RWPE1 (cell line): ENCODE measurements at regions not wholly inside any gene's neighbourhood (a gene's known extent, or its start where the extent isn't known, plus 50 kb on each side); places are given as distances from the start of the nearest gene placed in this dataset.

ENCODE experiments used
- CTCF ChIA-PET: fragments of 350-600 bp; sonication (Branson Sonifier 250); formaldehyde crosslinking; extraction: SDS; loops from one replicate; lab custom pipeline; 2021; lab: Yijun Ruan, JAX
- POLR2A ChIA-PET: fragments of 400-600 bp; formaldehyde crosslinking; extraction: SDS; loops from one replicate; lab custom pipeline; 2020; ENCODE audit warnings: antibody characterized with exemption; ENCODE audit not compliant: low non-redundant PET; lab: Yijun Ruan, JAX
- DNase-seq: peaks from one replicate; pipeline ENCODE4 v3.0.0; 2012; ENCODE audit warnings: low spot score
- H3K27ac ChIP-seq: fragments of 450-650 bp; 2 replicates; pipeline ENCODE4 v1.5.1; 2017
- TF ChIP-seq, protein P1 (sequence below): fragments of 450-650 bp; conservative IDR thresholded peaks from 2 replicates; pipeline ENCODE4 v1.5.1; 2017; ENCODE audit warnings: low read depth, mild to moderate bottlenecking

DNA sequence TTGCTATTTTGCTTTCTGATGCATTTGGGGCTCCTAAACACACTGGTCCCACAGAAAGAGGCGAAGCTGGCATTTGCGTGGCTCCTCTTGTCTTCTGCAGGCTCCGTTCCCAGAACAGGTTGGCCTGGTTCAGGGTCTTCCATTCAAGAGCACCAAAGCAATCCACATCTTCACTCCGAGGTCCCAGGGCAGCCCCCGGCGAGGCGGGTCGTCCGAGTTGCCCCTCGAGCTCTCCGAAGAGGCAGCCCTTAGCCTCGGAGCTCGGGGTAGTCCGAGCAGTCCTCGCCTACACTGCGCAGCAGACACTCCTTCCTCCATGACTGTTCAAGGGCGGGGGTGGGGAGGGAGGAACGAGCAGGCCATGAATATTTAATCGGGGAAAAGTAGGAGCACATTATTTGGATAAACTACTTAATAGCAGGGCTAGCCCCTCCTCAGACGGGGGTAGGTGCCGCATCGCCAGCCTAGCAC is 321.3 kb downstream of the BLID start:
- POLR2A ChIA-PET, result no interaction called here
- no peak overlapping the region for H3K27ac ChIP-seq
- CTCF ChIA-PET, result no interaction called here
- no peak for DNase-seq
- TF ChIP-seq, protein P1, sequence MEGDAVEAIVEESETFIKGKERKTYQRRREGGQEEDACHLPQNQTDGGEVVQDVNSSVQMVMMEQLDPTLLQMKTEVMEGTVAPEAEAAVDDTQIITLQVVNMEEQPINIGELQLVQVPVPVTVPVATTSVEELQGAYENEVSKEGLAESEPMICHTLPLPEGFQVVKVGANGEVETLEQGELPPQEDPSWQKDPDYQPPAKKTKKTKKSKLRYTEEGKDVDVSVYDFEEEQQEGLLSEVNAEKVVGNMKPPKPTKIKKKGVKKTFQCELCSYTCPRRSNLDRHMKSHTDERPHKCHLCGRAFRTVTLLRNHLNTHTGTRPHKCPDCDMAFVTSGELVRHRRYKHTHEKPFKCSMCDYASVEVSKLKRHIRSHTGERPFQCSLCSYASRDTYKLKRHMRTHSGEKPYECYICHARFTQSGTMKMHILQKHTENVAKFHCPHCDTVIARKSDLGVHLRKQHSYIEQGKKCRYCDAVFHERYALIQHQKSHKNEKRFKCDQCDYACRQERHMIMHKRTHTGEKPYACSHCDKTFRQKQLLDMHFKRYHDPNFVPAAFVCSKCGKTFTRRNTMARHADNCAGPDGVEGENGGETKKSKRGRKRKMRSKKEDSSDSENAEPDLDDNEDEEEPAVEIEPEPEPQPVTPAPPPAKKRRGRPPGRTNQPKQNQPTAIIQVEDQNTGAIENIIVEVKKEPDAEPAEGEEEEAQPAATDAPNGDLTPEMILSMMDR, result no peak

DNA sequence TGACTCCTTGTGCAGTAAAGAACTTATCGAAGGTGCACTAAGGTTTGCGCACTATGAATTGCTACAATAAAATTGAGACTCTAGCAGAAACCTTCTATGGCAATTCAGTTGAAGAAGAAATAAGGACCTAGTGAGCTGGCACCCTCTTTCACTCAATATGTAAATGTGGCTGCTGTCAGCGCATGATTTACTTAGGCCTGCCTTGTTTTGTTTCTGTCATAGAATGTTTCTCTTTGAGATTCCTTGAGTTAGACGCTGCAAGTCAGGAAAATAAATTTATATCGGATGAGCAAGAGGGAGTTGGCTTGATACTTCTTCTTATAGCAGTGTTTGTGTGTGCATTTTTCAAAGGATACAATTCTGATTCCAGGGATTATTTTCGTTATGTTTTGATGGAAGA is 322.1 kb downstream of the BLID start:
- TF ChIP-seq, protein P1, result no peak
- CTCF ChIA-PET, result interaction anchor here (0.6 kb wide), 1 partner anchor 403 kb away, joined by 3 read pairs; no protein-coding TSS in a partner anchor

DNA sequence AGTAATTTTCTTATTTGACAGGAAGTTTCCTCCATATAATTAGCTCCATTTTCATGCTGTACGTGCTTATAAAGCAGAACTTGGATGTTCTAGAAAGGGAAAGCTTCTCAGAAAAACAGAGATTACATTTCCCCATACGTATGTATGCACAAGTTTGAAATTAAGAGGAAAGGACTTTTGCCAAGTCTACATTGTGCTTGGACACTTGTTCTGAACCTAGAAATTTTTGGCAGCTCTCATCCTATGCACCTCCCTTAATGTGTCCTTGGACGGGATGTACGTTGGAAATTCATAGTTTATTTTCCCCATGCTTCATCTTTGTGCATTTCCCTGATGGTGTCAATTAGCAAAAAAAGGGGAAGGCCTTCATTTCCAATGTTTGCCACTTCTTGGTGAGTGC is 322.7 kb downstream of the BLID start:
- TF ChIP-seq, protein P1, result no peak
- no peak for DNase-seq
- no peak overlapping the region for H3K27ac ChIP-seq
- ChIA-PET CTCF (no interaction called here), POLR2A (no interaction called here)

More for the DNA sequence above, 322.1 kb downstream of the BLID start:
- POLR2A ChIA-PET, result no interaction called here
- H3K27ac ChIP-seq, result no peak overlapping the region
- DNase-seq, result no peak

DNA sequence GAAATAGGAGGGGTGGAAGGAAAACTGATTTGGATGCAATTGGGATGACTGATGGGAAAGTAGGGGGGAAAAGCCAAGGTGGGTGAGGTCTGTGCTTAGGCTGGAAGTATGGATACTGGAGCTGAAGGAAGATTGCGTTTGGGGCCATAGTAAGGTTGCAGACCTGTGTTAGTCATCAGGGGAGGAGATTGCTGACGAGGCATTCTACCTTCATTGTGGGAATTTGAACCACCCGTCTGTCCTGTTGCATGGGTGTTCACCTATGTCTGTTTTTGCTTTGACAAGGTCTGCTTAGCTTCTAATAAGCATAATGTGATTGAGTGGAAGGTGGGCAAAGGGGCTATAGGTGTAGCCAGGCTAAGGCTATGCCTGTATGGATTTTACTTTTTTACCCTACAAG is 323.8 kb downstream of the BLID start:
- TF ChIP-seq, protein P1, result no peak
- CTCF ChIA-PET, result no interaction called here
- DNase-seq, result no peak
- POLR2A ChIA-PET, result no interaction called here
- no peak overlapping the region for H3K27ac ChIP-seq

DNA sequence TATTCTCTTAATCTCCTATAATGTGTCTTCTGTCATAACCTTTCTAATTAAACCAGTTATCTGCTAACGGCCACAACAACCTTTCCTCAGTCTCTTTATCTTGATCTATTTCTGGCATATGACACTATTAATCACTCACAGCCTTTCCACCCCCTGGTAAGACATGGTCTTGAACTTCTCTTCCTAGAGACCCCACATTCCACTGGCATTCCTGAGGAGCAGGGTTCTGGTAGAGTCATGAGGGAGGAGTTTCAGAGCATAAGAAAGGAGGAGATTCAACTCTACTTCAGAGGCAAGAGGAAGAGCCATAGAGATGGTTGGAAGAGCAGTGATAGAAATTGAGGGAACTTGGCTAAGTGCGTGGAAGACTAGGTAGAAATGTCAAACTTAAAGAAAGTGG is 325.6 kb downstream of the BLID start:
- H3K27ac ChIP-seq, result no peak overlapping the region
- no peak for DNase-seq
- CTCF ChIA-PET, result no interaction called here
- TF ChIP-seq, protein P1, result no peak
- POLR2A ChIA-PET, result no interaction called here

DNA sequence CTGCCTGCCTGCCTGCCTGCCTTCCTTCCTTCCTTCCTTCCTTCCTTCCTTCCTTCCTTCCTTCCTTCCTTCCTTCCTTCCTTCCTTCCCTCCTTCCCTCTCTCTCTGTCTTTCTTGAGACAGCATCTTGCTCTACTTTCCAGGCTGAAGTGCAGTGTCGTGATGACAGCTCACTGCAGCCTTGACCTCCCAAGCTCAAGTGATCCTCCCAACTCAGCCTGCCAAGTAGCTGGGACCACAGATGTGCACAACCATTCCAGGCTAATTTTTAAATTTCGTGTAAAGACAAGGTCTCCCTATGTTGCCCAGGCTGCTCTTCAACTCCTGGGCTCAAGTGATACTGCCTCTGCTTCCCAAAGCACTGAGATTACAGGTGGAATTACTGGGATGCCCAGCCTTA is 328.2 kb upstream of the SORL1-AS1 start:
- ChIA-PET CTCF (no interaction called here), POLR2A (no interaction called here)
- no peak for DNase-seq
- TF ChIP-seq, protein P1, result no peak
- no peak overlapping the region for H3K27ac ChIP-seq
